ENCODE measurements at regions not wholly inside any gene's neighbourhood (a gene's known extent, or its start where the extent isn't known, plus 50 kb on each side); places are given as distances from the start of the nearest gene placed in this dataset.

GRCh38 chr11:59291228-59291627, 67.5 kb upstream of the OR5AN1 start:
- TF ChIP-seq CTCF (IDR thresholded peaks at IDR 0.05) (peak in 2 of 7 experiments; percentile 5 to 18), POLR2A (IDR thresholded peaks at IDR 0.05) (no peak)

All from body of pancreas (tissue), 4 donors.